Transverse colon (tissue), 4 donors: ENCODE measurements at regions not wholly inside any gene's neighbourhood (a gene's known extent, or its start where the extent isn't known, plus 50 kb on each side); places are given as distances from the start of the nearest gene placed in this dataset.

Source experiments
- EP300 ChIP-seq: sonication (generic); formaldehyde crosslinking; IDR thresholded peaks from one replicate; pipeline ENCODE4 v1.6.1; 2017; ENCODE audit warnings: antibody characterized with exemption, low read depth
- POLR2A ChIP-seq: fragments of 450-650 bp; IDR thresholded peaks from one replicate; pipeline ENCODE4 v1.6.1; 2016; ENCODE audit warnings: antibody characterized with exemption, mild to moderate bottlenecking, moderate library complexity
- POLR2AphosphoS5 ChIP-seq, 3 donors: sonication (generic); formaldehyde crosslinking; IDR thresholded peaks; one replicate each; pipeline ENCODE4 v1.6.1; 2016; ENCODE audit warnings: antibody characterized with exemption in 3 of 3
- TF ChIP-seq, protein P1 (sequence below), 5 experiments: fragments of 200-600 bp in 3 of 5; fragments of 450-650 bp in 2 of 5; sonication (generic) in 3 of 5; IDR thresholded peaks; 1 replicate in 2 of 5; 2 replicates in 3 of 5; pipeline ENCODE4 v1.5.1; 2016 to 2017; ENCODE audit warnings: antibody characterized with exemption in 5 of 5, inconsistent platforms in 3 of 5, mild to moderate bottlenecking in 2 of 5, moderate library complexity in 1 of 5

DNA sequence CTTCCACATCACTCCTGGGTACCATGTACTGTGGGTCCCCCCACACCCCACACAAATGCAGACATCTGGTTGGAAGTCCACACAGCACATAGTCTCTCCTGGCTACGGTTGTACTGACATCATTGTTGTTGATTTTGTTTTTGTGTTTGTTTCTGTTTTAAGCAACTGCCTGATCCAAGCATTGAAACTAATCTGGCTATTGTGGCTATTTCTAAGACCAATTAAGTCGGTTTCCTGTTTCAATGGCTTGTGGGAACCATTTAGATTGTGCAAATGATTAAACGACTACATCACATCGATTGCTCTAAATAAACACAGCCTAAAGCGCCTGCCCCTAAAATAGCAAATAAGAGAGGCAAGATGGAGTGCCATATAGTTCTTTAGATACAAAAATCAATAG lies 226.8 kb upstream of the IRX4 start:
- TF ChIP-seq, protein P1, sequence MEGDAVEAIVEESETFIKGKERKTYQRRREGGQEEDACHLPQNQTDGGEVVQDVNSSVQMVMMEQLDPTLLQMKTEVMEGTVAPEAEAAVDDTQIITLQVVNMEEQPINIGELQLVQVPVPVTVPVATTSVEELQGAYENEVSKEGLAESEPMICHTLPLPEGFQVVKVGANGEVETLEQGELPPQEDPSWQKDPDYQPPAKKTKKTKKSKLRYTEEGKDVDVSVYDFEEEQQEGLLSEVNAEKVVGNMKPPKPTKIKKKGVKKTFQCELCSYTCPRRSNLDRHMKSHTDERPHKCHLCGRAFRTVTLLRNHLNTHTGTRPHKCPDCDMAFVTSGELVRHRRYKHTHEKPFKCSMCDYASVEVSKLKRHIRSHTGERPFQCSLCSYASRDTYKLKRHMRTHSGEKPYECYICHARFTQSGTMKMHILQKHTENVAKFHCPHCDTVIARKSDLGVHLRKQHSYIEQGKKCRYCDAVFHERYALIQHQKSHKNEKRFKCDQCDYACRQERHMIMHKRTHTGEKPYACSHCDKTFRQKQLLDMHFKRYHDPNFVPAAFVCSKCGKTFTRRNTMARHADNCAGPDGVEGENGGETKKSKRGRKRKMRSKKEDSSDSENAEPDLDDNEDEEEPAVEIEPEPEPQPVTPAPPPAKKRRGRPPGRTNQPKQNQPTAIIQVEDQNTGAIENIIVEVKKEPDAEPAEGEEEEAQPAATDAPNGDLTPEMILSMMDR (IDR thresholded peaks at IDR 0.05), result no peak
- TF ChIP-seq POLR2A (no peak), POLR2AphosphoS5 (IDR thresholded peaks at IDR 0.05) (no peak), EP300 (no peak)
